ENCODE measurements at regions not wholly inside any gene's neighbourhood (a gene's known extent, or its start where the extent isn't known, plus 50 kb on each side); places are given as distances from the start of the nearest gene placed in this dataset.

- Histone ChIP-seq H3K9me3 (no peaks in the 10 kb centered on the region), H3K4me1 (no peaks in the 10 kb centered on the region), H3K27ac (no peak overlapping the region), H3K4me2 (no peak overlapping the region), H3K4me3 (no peak overlapping the region)
- 25% methylated on average over 6 of the region's 6 CpGs for WGBS (ENCODE audit: missing lambda C conversion rate)
- DNase-seq (ENCODE audit: low read depth in 1 of 2, low spot score in 1 of 2) (no peak), FAIRE-seq (no peak), ATAC-seq (no peak)
- CTCF ChIA-PET, result no interaction called here
- TF ChIP-seq GATA3 (IDR thresholded peaks at IDR 0.05; ENCODE audit: borderline replicate concordance), result no peak
- TF ChIP-seq SREBF2 (IDR thresholded peaks at IDR 0.05), result no peak
- TF ChIP-seq PBX3 (IDR thresholded peaks at IDR 0.05), result no peak
- TF ChIP-seq KDM1A (IDR thresholded peaks at IDR 0.05; ENCODE audit: low read depth), result no peak
- TF ChIP-seq RCOR1 (IDR thresholded peaks at IDR 0.05; ENCODE audit: low read depth, low read length), result no peak
- no peak for TF ChIP-seq FOXS1 (CRISPR knock-in tag; IDR thresholded peaks at IDR 0.05)
- no peak for TF ChIP-seq CEBPB (IDR thresholded peaks at IDR 0.05)
- TF ChIP-seq E2F6 (IDR thresholded peaks at IDR 0.05; ENCODE audit: borderline replicate concordance, low read depth), result no peak
- no peak for TF ChIP-seq HDAC2 (IDR thresholded peaks at IDR 0.05)
- TF ChIP-seq MAX (IDR thresholded peaks at IDR 0.05), result no peak
- no peak for TF ChIP-seq EHF (CRISPR knock-in tag; IDR thresholded peaks at IDR 0.05)
- POLR2A ChIA-PET, result no interaction called here
These were observed 683.5 kb downstream of the NTRK3 start for GRCh38 chr15:87573039-87573438.

- no peak for DNase-seq (ENCODE audit: low read depth in 1 of 2, low spot score in 1 of 2)
- no peak for FAIRE-seq
- ChIA-PET POLR2A (no interaction called here), CTCF (no interaction called here)
- Histone ChIP-seq H3K4me3 (no peak overlapping the region), H3K4me2 (no peak overlapping the region), H3K4me1 (no peaks in the 10 kb centered on the region), H3K9me3 (no peaks in the 10 kb centered on the region), H3K27ac (no peak overlapping the region)
- WGBS (ENCODE audit: missing lambda C conversion rate), result 12% methylated on average over 8 of the region's 8 CpGs
- no peak; a peak in 1 of 6 replicates for ATAC-seq
- no peak for TF ChIP-seq BHLHE40 (IDR thresholded peaks at IDR 0.05; ENCODE audit: low read depth, low read length)
- TF ChIP-seq POLR2AphosphoS2 (conservative IDR thresholded peaks at IDR 0.05; ENCODE audit: low read length), result no peak
- TF ChIP-seq RFX5 (IDR thresholded peaks at IDR 0.05), result no peak
- TF ChIP-seq GATA3 (IDR thresholded peaks at IDR 0.05; ENCODE audit: borderline replicate concordance), result no peak
- no peak for TF ChIP-seq POLR2A (IDR thresholded peaks at IDR 0.05; ENCODE audit: low read length)
- no peak for TF ChIP-seq RCOR1 (IDR thresholded peaks at IDR 0.05; ENCODE audit: low read depth, low read length)
- TF ChIP-seq NR3C1 (IDR thresholded peaks at IDR 0.05), result no peak
- TF ChIP-seq ELK1 (IDR thresholded peaks at IDR 0.05; ENCODE audit: low read depth, low read length), result no peak
- TF ChIP-seq HOXB5 (CRISPR knock-in tag; IDR thresholded peaks at IDR 0.05), result no peak
- TF ChIP-seq ZNF302 (CRISPR knock-in tag; IDR thresholded peaks at IDR 0.05), result no peak
- no peak for TF ChIP-seq JUNB (IDR thresholded peaks at IDR 0.05)
- no peak for TF ChIP-seq HMGXB4 (CRISPR knock-in tag; IDR thresholded peaks at IDR 0.05; ENCODE audit: borderline replicate concordance)
- no peak for TF ChIP-seq TFCP2L1 (CRISPR knock-in tag; IDR thresholded peaks at IDR 0.05)
- no peak for TF ChIP-seq ZC3H11A (IDR thresholded peaks at IDR 0.05)
- TF ChIP-seq ESRRA (IDR thresholded peaks at IDR 0.05; ENCODE audit: borderline replicate concordance, low read length), result no peak
- TF ChIP-seq CBX8 (IDR thresholded peaks at IDR 0.05), result no peak
- no peak for TF ChIP-seq NPAS2 (CRISPR knock-in tag; IDR thresholded peaks at IDR 0.05; ENCODE audit: borderline replicate concordance)
These were observed 684.1 kb downstream of the NTRK3 start for GRCh38 chr15:87572381-87572910.
